Fibroblast of lung (primary cell): ENCODE measurements at regions not wholly inside any gene's neighbourhood (a gene's known extent, or its start where the extent isn't known, plus 50 kb on each side); places are given as distances from the start of the nearest gene placed in this dataset.

Experiments used
- DNase-seq, 2 donors: peaks; one replicate each; pipeline versions ENCODE4 v3.0.0 to v3.0.0-alpha.2; 2010; ENCODE audit warnings: low read depth in 2 of 2
- H2AFZ ChIP-seq: 2 replicates; pipeline ENCODE4 v1.5.1; 2012; ENCODE audit warnings: low read length, control low read depth, inconsistent platforms
- H3K27ac ChIP-seq: 2 replicates; pipeline ENCODE4 v1.5.1; 2011; ENCODE audit warnings: low read length, control low read depth; ENCODE audit not compliant: insufficient read depth
- H3K27me3 ChIP-seq: 2 replicates; pipeline ENCODE4 v1.5.1; 2011; ENCODE audit warnings: mild to moderate bottlenecking, low read length; ENCODE audit not compliant: control insufficient read depth, insufficient read depth
- H3K36me3 ChIP-seq: 2 replicates; pipeline ENCODE4 v1.5.1; 2011; ENCODE audit warnings: low read length; ENCODE audit not compliant: control insufficient read depth, insufficient read depth
- H3K4me1 ChIP-seq: 2 replicates; pipeline ENCODE4 v1.5.1; 2011; ENCODE audit warnings: low read length; ENCODE audit not compliant: control insufficient read depth, insufficient read depth; ENCODE audit errors: extremely low read depth
- H3K4me2 ChIP-seq: 2 replicates; pipeline ENCODE4 v1.5.1; 2011; ENCODE audit warnings: low read length, control low read depth; ENCODE audit not compliant: insufficient read depth; ENCODE audit errors: extremely low read depth
- H3K4me3 ChIP-seq, 4 experiments: fragments of 200-600 bp in 1 of 4; sonication (generic) in 1 of 4; replicated peaks in 1 of 4; 2 replicates each; pipeline ENCODE4 v1.5.1; 2011 to 2016; ENCODE audit warnings: low read length in 4 of 4, low read depth in 3 of 4, mild to moderate bottlenecking in 3 of 4, control low read depth in 2 of 4, inconsistent platforms in 1 of 4, mixed read lengths in 1 of 4; ENCODE audit not compliant: insufficient read depth in 1 of 4; ENCODE audit errors: control extremely low read depth in 1 of 4
- H3K79me2 ChIP-seq: 2 replicates; pipeline ENCODE4 v1.5.1; 2012; ENCODE audit warnings: mild to moderate bottlenecking, low read length, inconsistent platforms; ENCODE audit not compliant: control insufficient read depth, insufficient read depth
- H3K9ac ChIP-seq: 2 replicates; pipeline ENCODE4 v1.5.1; 2011; ENCODE audit warnings: mild to moderate bottlenecking, low read length, control low read depth; ENCODE audit not compliant: insufficient read depth
- H3K9me3 ChIP-seq: 2 replicates; pipeline ENCODE4 v1.5.1; 2012; ENCODE audit warnings: low read depth, low read length; ENCODE audit not compliant: control insufficient read depth, insufficient read depth
- H4K20me1 ChIP-seq: 2 replicates; pipeline ENCODE4 v1.5.1; 2011; ENCODE audit warnings: low read length; ENCODE audit not compliant: control insufficient read depth, insufficient read depth; ENCODE audit errors: extremely low read depth
- EZH2 ChIP-seq: IDR thresholded peaks from 2 replicates; pipeline ENCODE4 v1.5.1; 2012; ENCODE audit warnings: low read length, control low read depth, mild to moderate bottlenecking; ENCODE audit errors: missing control alignments
- TF ChIP-seq, protein P1 (sequence below), 2 donors: IDR thresholded peaks in 1 of 2; conservative IDR thresholded peaks in 1 of 2; 1 replicate in 1 of 2; 2 replicates in 1 of 2; pipeline ENCODE4 v1.5.1; 2011 to 2012; ENCODE audit warnings: low read length in 2 of 2, control low read depth in 1 of 2, inconsistent platforms in 1 of 2, low read depth in 1 of 2, mild to moderate bottlenecking in 1 of 2

DNA sequence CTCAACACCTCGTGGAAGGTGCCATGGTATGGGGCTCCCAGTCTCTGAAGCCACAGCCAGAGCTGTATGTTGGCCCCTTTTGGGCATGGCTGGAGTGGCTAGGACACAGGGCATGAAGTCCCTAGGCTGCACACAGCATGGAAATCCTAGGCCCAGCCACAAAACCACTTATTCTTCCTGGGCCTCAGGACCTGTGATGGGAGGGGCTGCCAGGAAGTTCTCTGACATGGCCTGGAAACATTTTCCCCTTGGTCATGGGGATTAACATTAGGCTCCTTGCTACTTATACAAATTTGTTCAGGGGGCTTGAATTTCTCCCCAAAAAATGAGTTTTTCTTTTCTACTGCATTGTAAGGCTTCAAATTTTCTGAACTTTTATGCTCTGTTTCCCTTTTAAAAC, 2091.2 kb upstream of the ACO1 start:
- no peak overlapping the region for H3K4me3 ChIP-seq
- no peak overlapping the region for H3K27ac ChIP-seq
- H4K20me1 ChIP-seq: no peaks in the 10 kb centered on the region
- H3K4me1 ChIP-seq: no peaks in the 10 kb centered on the region
- no peaks in the 10 kb centered on the region for H3K36me3 ChIP-seq
- H3K27me3 ChIP-seq: no peaks in the 10 kb centered on the region
- H3K9me3 ChIP-seq: no peaks in the 10 kb centered on the region
- TF ChIP-seq, protein P1, sequence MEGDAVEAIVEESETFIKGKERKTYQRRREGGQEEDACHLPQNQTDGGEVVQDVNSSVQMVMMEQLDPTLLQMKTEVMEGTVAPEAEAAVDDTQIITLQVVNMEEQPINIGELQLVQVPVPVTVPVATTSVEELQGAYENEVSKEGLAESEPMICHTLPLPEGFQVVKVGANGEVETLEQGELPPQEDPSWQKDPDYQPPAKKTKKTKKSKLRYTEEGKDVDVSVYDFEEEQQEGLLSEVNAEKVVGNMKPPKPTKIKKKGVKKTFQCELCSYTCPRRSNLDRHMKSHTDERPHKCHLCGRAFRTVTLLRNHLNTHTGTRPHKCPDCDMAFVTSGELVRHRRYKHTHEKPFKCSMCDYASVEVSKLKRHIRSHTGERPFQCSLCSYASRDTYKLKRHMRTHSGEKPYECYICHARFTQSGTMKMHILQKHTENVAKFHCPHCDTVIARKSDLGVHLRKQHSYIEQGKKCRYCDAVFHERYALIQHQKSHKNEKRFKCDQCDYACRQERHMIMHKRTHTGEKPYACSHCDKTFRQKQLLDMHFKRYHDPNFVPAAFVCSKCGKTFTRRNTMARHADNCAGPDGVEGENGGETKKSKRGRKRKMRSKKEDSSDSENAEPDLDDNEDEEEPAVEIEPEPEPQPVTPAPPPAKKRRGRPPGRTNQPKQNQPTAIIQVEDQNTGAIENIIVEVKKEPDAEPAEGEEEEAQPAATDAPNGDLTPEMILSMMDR (conservative IDR thresholded peaks at IDR 0.05 in 1 of 2, IDR thresholded peaks at IDR 0.05 in 1 of 2; ENCODE audit: low read depth in 1 of 2, low read length in 2 of 2): no peak
- TF ChIP-seq EZH2: no peak
- H3K9ac ChIP-seq: no peak overlapping the region
- no peak overlapping the region for H2AFZ ChIP-seq
- no peak for DNase-seq
- H3K4me2 ChIP-seq: no peak overlapping the region
- H3K79me2 ChIP-seq: no peaks in the 10 kb centered on the region

DNA sequence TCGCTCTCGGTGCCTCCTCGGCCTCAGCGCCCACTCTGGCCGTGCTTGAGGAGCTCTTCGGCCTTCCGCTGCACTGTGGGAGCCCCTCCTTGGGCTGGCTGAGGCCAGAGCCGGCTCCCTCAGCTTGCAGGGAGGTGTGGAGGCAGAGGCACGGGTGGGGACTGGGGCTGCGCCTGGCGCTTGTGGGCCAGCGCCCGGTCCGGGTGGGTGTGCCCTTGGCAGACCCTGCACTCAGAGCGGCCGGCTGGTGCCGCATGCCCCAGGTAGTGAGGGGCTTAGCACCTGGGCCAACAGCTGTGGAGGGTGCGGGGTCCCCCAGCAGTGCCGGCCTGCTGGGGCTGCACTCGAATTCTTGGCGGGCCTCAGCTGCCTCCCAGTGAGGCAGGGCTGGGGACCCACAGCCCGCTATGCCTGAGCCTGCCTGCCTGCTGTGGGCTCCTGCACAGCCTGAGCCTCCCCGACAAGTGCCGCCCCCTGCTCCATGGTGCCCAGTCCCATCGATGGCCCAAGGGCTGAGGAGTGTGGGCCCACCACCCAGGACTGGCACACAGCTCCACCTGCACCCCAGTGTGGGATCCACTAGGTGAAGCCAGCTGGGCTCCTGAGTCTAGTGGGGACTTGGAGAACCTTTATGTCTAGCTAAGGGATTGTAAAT, 2085.2 kb upstream of the ACO1 start:
- Histone ChIP-seq H3K36me3 (no peaks in the 10 kb centered on the region), H3K9me3 (no peaks in the 10 kb centered on the region), H3K27ac (no peak overlapping the region), H2AFZ (no peak overlapping the region), H3K79me2 (no peaks in the 10 kb centered on the region), H3K4me2 (no peak overlapping the region), H3K4me1 (no peaks in the 10 kb centered on the region), H4K20me1 (no peaks in the 10 kb centered on the region), H3K27me3 (no peaks in the 10 kb centered on the region), H3K9ac (no peak overlapping the region), H3K4me3 (no peak overlapping the region)
- TF ChIP-seq EZH2: no peak
- TF ChIP-seq, protein P1 (conservative IDR thresholded peaks at IDR 0.05 in 1 of 2, IDR thresholded peaks at IDR 0.05 in 1 of 2; ENCODE audit: low read depth in 1 of 2, low read length in 2 of 2): no peak
- no peak for DNase-seq

DNA sequence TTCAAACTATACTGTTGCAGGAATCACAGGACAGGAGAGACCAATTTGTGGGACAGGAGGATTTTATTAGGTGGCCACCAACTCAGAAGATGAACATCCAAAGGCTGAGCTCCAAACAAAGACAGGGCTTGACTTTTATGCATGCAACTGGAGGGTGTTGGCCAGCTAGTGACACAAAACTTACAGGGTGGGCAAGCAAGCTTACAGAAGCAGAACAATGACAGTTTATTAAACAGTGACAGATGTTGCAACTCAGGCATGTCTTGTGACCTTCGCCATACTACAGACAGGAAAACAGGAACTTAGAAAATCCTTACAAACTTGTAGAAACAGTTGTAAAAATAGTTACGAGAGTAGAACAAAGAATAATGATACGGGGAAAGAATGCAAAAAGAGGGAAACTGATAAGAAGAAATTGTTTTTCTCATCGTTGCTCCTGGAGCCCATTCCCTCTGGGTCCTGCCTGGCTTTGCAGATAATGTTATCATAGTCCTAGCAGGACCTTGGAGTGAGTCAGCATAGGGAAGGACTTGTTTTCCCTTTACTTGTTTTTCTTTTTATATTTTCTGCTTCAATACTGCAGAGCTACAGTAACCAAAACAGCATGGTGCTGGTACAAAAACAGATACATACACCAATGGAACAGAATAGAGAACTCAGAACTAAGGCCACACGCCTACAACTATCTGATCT, 2083.0 kb upstream of the ACO1 start:
- Histone ChIP-seq H3K9ac (no peak overlapping the region), H3K27me3 (no peaks in the 10 kb centered on the region), H3K36me3 (no peaks in the 10 kb centered on the region), H3K79me2 (no peaks in the 10 kb centered on the region), H3K9me3 (no peaks in the 10 kb centered on the region), H3K27ac (no peak overlapping the region), H4K20me1 (no peaks in the 10 kb centered on the region), H2AFZ (no peak overlapping the region), H3K4me3 (no peak overlapping the region), H3K4me1 (no peaks in the 10 kb centered on the region), H3K4me2 (no peak overlapping the region)
- TF ChIP-seq EZH2: no peak
- TF ChIP-seq, protein P1 (conservative IDR thresholded peaks at IDR 0.05 in 1 of 2, IDR thresholded peaks at IDR 0.05 in 1 of 2; ENCODE audit: low read depth in 1 of 2, low read length in 2 of 2): no peak
- no peak for DNase-seq
